GM12873 (cell line): ENCODE measurements at regions not wholly inside any gene's neighbourhood (a gene's known extent, or its start where the extent isn't known, plus 50 kb on each side); places are given as distances from the start of the nearest gene placed in this dataset.

Experiments
- CTCF ChIP-seq: IDR thresholded peaks from 2 replicates; pipeline ENCODE4 v1.5.1; 2012; ENCODE audit warnings: low read depth, mild to moderate bottlenecking, moderate library complexity, low read length, control low read depth; ENCODE audit not compliant: insufficient read depth; ENCODE audit errors: missing control alignments

GRCh38 chr11:111444040-111444439 lies 65.0 kb upstream of the POU2AF1 start:
- no peak for TF ChIP-seq CTCF

GRCh38 chr11:111443640-111444039 lies 64.6 kb upstream of the POU2AF1 start:
- TF ChIP-seq CTCF: no peak

- TF ChIP-seq CTCF: no peak
Measured at GRCh38 chr11:111443032-111443431, 64.0 kb upstream of the POU2AF1 start.

- no peak for TF ChIP-seq CTCF
Measured at GRCh38 chr11:111441443-111441842, 62.4 kb upstream of the POU2AF1 start.

- no peak for TF ChIP-seq CTCF
Measured at GRCh38 chr11:111440416-111441205, 61.5 kb upstream of the POU2AF1 start.

GRCh38 chr11:111439901-111440300 lies 60.8 kb upstream of the POU2AF1 start:
- TF ChIP-seq CTCF: no peak

- TF ChIP-seq CTCF: no peak
Measured at GRCh38 chr11:111438846-111439520, 59.9 kb upstream of the POU2AF1 start.
